K562 (cell line): ENCODE measurements at regions not wholly inside any gene's neighbourhood (a gene's known extent, or its start where the extent isn't known, plus 50 kb on each side); places are given as distances from the start of the nearest gene placed in this dataset.
A peak's percentile ranks its signal among the peaks of the same experiment; 100 is the strongest.

Experiments
- ATAC-seq: fragments of 200-7000 bp; cut with Tn5 transposase; 3 replicates; pipeline ENCODE4 v1.9.1; 2020; ENCODE audit warnings: moderate library complexity
- BruUV-seq: library from RNA; stranded (reverse); fragments of 400-500 nt; replicated peaks from 2 replicates; lab custom pipeline; 2021; lab: Mats Ljungman, UMichigan
- CTCF ChIA-PET: fragments of 300-600 bp; formaldehyde crosslinking; extraction: SDS; loops from one replicate; lab custom pipeline; 2021; ENCODE audit warnings: low intra/inter-chr PET ratio; lab: Yijun Ruan, JAX
- POLR2A ChIA-PET: fragments of 300-600, 350-650 bp; sonication (Branson Sonifier 250); formaldehyde crosslinking; extraction: SDS; loops from one replicate; lab custom pipeline; 2021; ENCODE audit warnings: antibody characterized with exemption, inconsistent platforms; lab: Yijun Ruan, JAX
- DNase-seq, 4 experiments: peaks; one replicate each; pipeline versions ENCODE4 v3.0.0 to v3.0.0-alpha.2; 2011 to 2018; ENCODE audit warnings: low spot score in 3 of 4, mixed read lengths in 3 of 4; ENCODE audit errors: extremely low read depth in 1 of 4
- FAIRE-seq: peaks from 2 replicates; lab custom pipeline; 2011; peaks lifted over from hg19 to GRCh38; lab: Jason Lieb, UNC
- H2AFZ ChIP-seq: 2 replicates; pipeline ENCODE4 v1.6.0; 2011; ENCODE audit warnings: low read depth, low read length, control low read depth, inconsistent platforms
- H3K27ac ChIP-seq: fragments of 200-600 bp; 3 replicates; pipeline ENCODE4 v1.8.0; 2011; ENCODE audit warnings: low read depth, mild to moderate bottlenecking, control low read depth, inconsistent platforms, low read length, moderate library complexity, mixed read lengths; ENCODE audit errors: extremely low read depth
- H3K27me3 ChIP-seq, 2 experiments: fragments of 300-600 bp in 1 of 2; 2 replicates in 1 of 2; 3 replicates in 1 of 2; pipeline versions ENCODE4 v1.6.0 to v1.8.0; 2011; ENCODE audit warnings: inconsistent platforms in 2 of 2, low read length in 2 of 2, mild to moderate bottlenecking in 1 of 2, mixed read lengths in 1 of 2, moderate library complexity in 1 of 2; ENCODE audit not compliant: control insufficient read depth in 2 of 2, insufficient read depth in 2 of 2
- H3K36me3 ChIP-seq: fragments of 300-600 bp; 3 replicates; pipeline ENCODE4 v1.8.0; 2011; ENCODE audit warnings: mild to moderate bottlenecking, low read length, inconsistent platforms; ENCODE audit not compliant: control insufficient read depth, insufficient read depth
- H3K4me1 ChIP-seq, 2 experiments: fragments of 200-600 bp in 1 of 2; replicated peaks in 1 of 2; 2 replicates in 1 of 2; 3 replicates in 1 of 2; pipeline versions ENCODE4 v1.5.1 to v1.8.0; 2011; ENCODE audit warnings: inconsistent platforms in 2 of 2, low read length in 2 of 2, mild to moderate bottlenecking in 1 of 2, mixed read lengths in 1 of 2, moderate library complexity in 1 of 2; ENCODE audit not compliant: control insufficient read depth in 2 of 2, insufficient read depth in 2 of 2
- H3K4me2 ChIP-seq: 2 replicates; pipeline ENCODE4 v1.6.1; 2011; ENCODE audit warnings: low read length, control low read depth, inconsistent platforms, mixed read lengths; ENCODE audit not compliant: insufficient read depth
- H3K4me3 ChIP-seq: fragments of 200-600 bp; sonication (generic), shearing (Covaris generic); 2 replicates; pipeline ENCODE4 v1.5.1; 2016; ENCODE audit warnings: control low read depth, inconsistent platforms
- H3K79me2 ChIP-seq: fragments of 200-600 bp; 3 replicates; pipeline ENCODE4 v1.8.0; 2011; ENCODE audit warnings: low read length, inconsistent platforms; ENCODE audit not compliant: control insufficient read depth, insufficient read depth
- H3K9ac ChIP-seq, 2 experiments: 2 replicates each; pipeline versions ENCODE4 v1.6.0 to v1.6.1; 2011; ENCODE audit warnings: low read depth in 2 of 2, low read length in 2 of 2, control low read depth in 1 of 2, inconsistent platforms in 1 of 2, mild to moderate bottlenecking in 1 of 2, mixed read lengths in 1 of 2; ENCODE audit not compliant: insufficient read depth in 1 of 2
- H3K9me1 ChIP-seq: one replicate; pipeline ENCODE4 v1.6.0; 2011; ENCODE audit warnings: inconsistent platforms, mild to moderate bottlenecking, low read length, moderate library complexity; ENCODE audit not compliant: control insufficient read depth, insufficient read depth
- H3K9me3 ChIP-seq: replicated peaks from 2 replicates; pipeline ENCODE4 v1.5.1; 2011; ENCODE audit warnings: low read depth, low read length, inconsistent platforms; ENCODE audit not compliant: control insufficient read depth, insufficient read depth
- H4K20me1 ChIP-seq: replicated peaks from 2 replicates; pipeline ENCODE4 v1.6.1; 2011; ENCODE audit warnings: low read length, inconsistent platforms, mixed read lengths; ENCODE audit not compliant: control insufficient read depth, insufficient read depth
- CC2D1A ChIP-seq: fragments of 450-650 bp; IDR thresholded peaks from 2 replicates; pipeline ENCODE4 v1.6.1; 2017; ENCODE audit warnings: mild to moderate bottlenecking
- ELF4 ChIP-seq: fragments of 450-650 bp; formaldehyde crosslinking; IDR thresholded peaks from 2 replicates; pipeline ENCODE4 v1.4.0; 2022; ENCODE audit warnings: missing genetic modification characterization
- FOS ChIP-seq: IDR thresholded peaks from 3 replicates; pipeline ENCODE4 v1.6.1; 2011; ENCODE audit not compliant: insufficient read length; ENCODE audit errors: extremely low read depth
- FOSL1 ChIP-seq: fragments of 200-800 bp; sonication (Bioruptor generic); conservative IDR thresholded peaks from 2 replicates; pipeline ENCODE4 v1.6.1; 2016; ENCODE audit warnings: missing genetic modification characterization, missing compliant biosample characterization
- FOXM1 ChIP-seq, 2 experiments: fragments of 450-650 bp in 1 of 2; sonication (generic) in 1 of 2; formaldehyde crosslinking in 1 of 2; IDR thresholded peaks; 2 replicates each; pipeline versions ENCODE4 v1.6.1 to v1.9.0; 2017 to 2022; ENCODE audit warnings: low read depth in 2 of 2, mild to moderate bottlenecking in 2 of 2, missing genetic modification reagents in 1 of 2, moderate library complexity in 1 of 2
- NFIC ChIP-seq: fragments of 450-650 bp; IDR thresholded peaks from 2 replicates; pipeline ENCODE4 v1.6.1; 2017; ENCODE audit warnings: mild to moderate bottlenecking, inconsistent platforms
- POLR2AphosphoS2 ChIP-seq: IDR thresholded peaks from 2 replicates; pipeline ENCODE4 v1.6.1; 2012; ENCODE audit warnings: low read length, improper control_type of control experiment
- TAL1 ChIP-seq: fragments of 450-650 bp; IDR thresholded peaks from 2 replicates; pipeline ENCODE4 v1.6.1; 2016; ENCODE audit warnings: mild to moderate bottlenecking
- WGBS: fragments of 100-300 bp; shearing (Covaris generic); methylation state at CpG from one replicate; pipeline ENCODE4 v1.1.6; 2016; ENCODE audit warnings: low coverage, mixed read lengths; ENCODE audit not compliant: insufficient coverage; ENCODE audit errors: missing lambda C conversion rate; 5-methylcytosine and 5-hydroxymethylcytosine counted together
- in situ Hi-C: fragments of 300-500 bp; cut with MboI; formaldehyde crosslinking; loops from 4 replicates; pipeline ENCODE4 v1.15.0; 2018; ENCODE audit warnings: inconsistent platforms, mixed read lengths
- intact Hi-C: fragments of 100-400 bp; cut with micrococcal nuclease; formaldehyde crosslinking; loops from 2 replicates; pipeline ENCODE4 v1.14.2; 2022

DNA sequence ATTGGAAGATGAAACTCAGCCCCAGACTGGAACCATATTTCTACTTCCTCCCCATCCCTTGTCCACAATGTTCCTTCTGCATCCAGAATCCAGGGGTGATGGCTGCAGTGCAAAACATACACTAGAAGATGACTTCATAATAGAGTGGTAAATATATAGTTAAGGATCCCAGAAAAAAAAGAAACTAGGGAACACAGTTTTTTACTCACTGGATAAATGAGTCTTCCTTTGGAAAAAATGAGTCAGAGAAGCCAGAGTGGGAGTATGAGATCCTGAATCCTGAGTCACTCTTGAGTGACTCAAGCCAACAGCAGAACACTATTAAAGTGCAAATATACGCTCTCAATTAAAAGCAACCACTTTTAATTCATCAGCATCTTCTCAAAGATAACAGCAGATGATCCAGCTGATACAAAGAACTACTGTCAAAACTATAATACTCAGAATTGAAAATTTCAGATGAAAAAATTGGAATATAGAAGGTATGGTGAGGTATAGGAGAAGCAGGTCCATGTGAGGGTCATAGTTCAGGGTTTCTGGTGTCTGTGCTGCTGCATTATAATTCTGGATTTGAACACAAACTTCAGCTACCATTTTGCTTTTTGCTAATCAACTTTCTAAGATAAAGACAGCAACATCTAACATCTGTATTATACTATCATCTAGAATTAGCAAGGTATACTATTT lies 987.2 kb upstream of the CDH2 start:
- H3K79me2 ChIP-seq = no peaks in the 10 kb centered on the region
- no peaks in the 10 kb centered on the region for H3K4me1 ChIP-seq
- no TSS peak for BruUV-seq
- H2AFZ ChIP-seq = no peak overlapping the region
- H3K4me2 ChIP-seq = no peak overlapping the region
- intact Hi-C loops (no loop called here), in situ Hi-C loops (no loop called here)
- no peaks in the 10 kb centered on the region for H4K20me1 ChIP-seq
- no peaks in the 10 kb centered on the region for H3K36me3 ChIP-seq
- CTCF ChIA-PET = no interaction called here
- POLR2A ChIA-PET = no interaction called here
- no peak for FAIRE-seq
- DNase-seq = no peak
- TF ChIP-seq TAL1 = no peak
- TF ChIP-seq FOSL1 = peak; percentile 32; the same call in 1 of the 2 replicates
- no peak for TF ChIP-seq NFIC
- TF ChIP-seq POLR2AphosphoS2 = no peak
- no peak for TF ChIP-seq CC2D1A
- no peak for TF ChIP-seq FOS
- no peak for TF ChIP-seq ELF4 (CRISPR knock-in tag)
- TF ChIP-seq FOXM1 (IDR thresholded peaks at IDR 0.05; ENCODE audit: low read depth) = no peak
- no peak for TF ChIP-seq FOXM1 (CRISPR knock-in tag; IDR thresholded peaks at IDR 0.05; ENCODE audit: low read depth)
- no peak overlapping the region for H3K27ac ChIP-seq
- no peaks in the 10 kb centered on the region for H3K9me1 ChIP-seq
- no peak overlapping the region for H3K4me3 ChIP-seq
- H3K9ac ChIP-seq = no peak overlapping the region
- ATAC-seq = no peak
- H3K27me3 ChIP-seq = no peaks in the 10 kb centered on the region
- H3K9me3 ChIP-seq = no peaks in the 10 kb centered on the region
- 5% methylated on average over 1 of the region's 1 CpG for WGBS
